Activated CD8-positive, alpha-beta memory T cell treated with anti-CD3 and anti-CD28 coated beads, Interleukin-2, amount 10 ng/mL, durations not matched to agents 7 days and 5 days (primary cell): ENCODE measurements at regions not wholly inside any gene's neighbourhood (a gene's known extent, or its start where the extent isn't known, plus 50 kb on each side); places are given as distances from the start of the nearest gene placed in this dataset.

ENCODE experiments used
- ATAC-seq: fragments of 150-1000 bp; cut with Tn5 transposase; one replicate; pipeline ENCODE4 v1.10.0; 2021; ENCODE audit warnings: moderate library complexity
- CTCF ChIA-PET: fragments of 350-600 bp; sonication (Branson Sonifier 250); formaldehyde crosslinking; loops from one replicate; lab custom pipeline; 2021; ENCODE audit warnings: antibody characterized with exemption; lab: Charles Lee
- DNase-seq: peaks from one replicate; pipeline ENCODE4 v3.0.0-alpha.2; 2020
- H3K27ac Mint-ChIP-seq: one replicate; pipeline ENCODE4 v1.8.0; 2021; ENCODE audit warnings: mild to moderate bottlenecking, mixed read lengths
- H3K27me3 Mint-ChIP-seq: one replicate; pipeline ENCODE4 v1.8.0; 2021; ENCODE audit warnings: mixed read lengths
- H3K36me3 Mint-ChIP-seq: one replicate; pipeline ENCODE4 v1.8.0; 2021; ENCODE audit warnings: mild to moderate bottlenecking, mixed read lengths
- H3K4me1 Mint-ChIP-seq: one replicate; pipeline ENCODE4 v1.8.0; 2021; ENCODE audit warnings: mixed read lengths
- H3K4me3 Mint-ChIP-seq: one replicate; pipeline ENCODE4 v1.8.0; 2021; ENCODE audit warnings: mild to moderate bottlenecking, moderate library complexity, mixed read lengths
- H3K9me3 Mint-ChIP-seq: one replicate; pipeline ENCODE4 v1.8.0; 2022; ENCODE audit warnings: low read depth, mixed read lengths

GRCh38 chr6:119541132-119541905, 191.8 kb upstream of the MAN1A1 start:
- H3K27ac Mint-ChIP-seq, result no peak overlapping the region

GRCh38 chr6:119540417-119540816, 190.9 kb upstream of the MAN1A1 start:
- H3K27ac Mint-ChIP-seq, result no peak overlapping the region
- H3K9me3 Mint-ChIP-seq, result no peaks in the 10 kb centered on the region
- peaks cover 7% of the 10 kb centered on the region for H3K4me1 Mint-ChIP-seq
- no peak for DNase-seq
- ATAC-seq, result no peak
- H3K36me3 Mint-ChIP-seq, result no peaks in the 10 kb centered on the region
- peaks cover 10% of the 10 kb centered on the region for H3K27me3 Mint-ChIP-seq
- CTCF ChIA-PET, result interaction anchor here (1.3 kb wide), 1 partner anchor 206 kb away, joined by 3 read pairs; no protein-coding TSS in a partner anchor
- H3K4me3 Mint-ChIP-seq, result no peak overlapping the region

More at GRCh38 chr6:119541132-119541905, 191.8 kb upstream of the MAN1A1 start:
- peaks cover 7% of the 10 kb centered on the region for H3K4me1 Mint-ChIP-seq
- H3K4me3 Mint-ChIP-seq, result no peak overlapping the region
- peaks cover 10% of the 10 kb centered on the region for H3K27me3 Mint-ChIP-seq
- DNase-seq (no peak), ATAC-seq (no peak)
- CTCF ChIA-PET, result no interaction called here
- no peaks in the 10 kb centered on the region for H3K9me3 Mint-ChIP-seq
- H3K36me3 Mint-ChIP-seq, result no peaks in the 10 kb centered on the region

GRCh38 chr6:119539066-119539746, 189.6 kb upstream of the MAN1A1 start:
- CTCF ChIA-PET, result interaction anchor here (1.3 kb wide), 1 partner anchor 205 kb away, joined by 3 read pairs; no protein-coding TSS in a partner anchor
- Mint-ChIP-seq H3K36me3 (no peaks in the 10 kb centered on the region), H3K4me1 (peaks cover 7% of the 10 kb centered on the region), H3K27ac (no peak overlapping the region), H3K9me3 (no peaks in the 10 kb centered on the region), H3K4me3 (no peak overlapping the region), H3K27me3 (peaks cover 10% of the 10 kb centered on the region)
- ATAC-seq, result no peak
- no peak for DNase-seq

GRCh38 chr6:119536666-119537065, 187.1 kb upstream of the MAN1A1 start:
- Mint-ChIP-seq H3K36me3 (no peaks in the 10 kb centered on the region), H3K27ac (no peak overlapping the region), H3K4me3 (no peak overlapping the region), H3K27me3 (no peaks in the 10 kb centered on the region), H3K4me1 (peaks cover 10% of the 10 kb centered on the region), H3K9me3 (no peaks in the 10 kb centered on the region)
- ATAC-seq (no peak), DNase-seq (no peak)
- CTCF ChIA-PET, result no interaction called here

GRCh38 chr6:119535332-119535731, 185.8 kb upstream of the MAN1A1 start:
- ATAC-seq (no peak), DNase-seq (no peak)
- H3K9me3 Mint-ChIP-seq, result no peaks in the 10 kb centered on the region
- CTCF ChIA-PET, result interaction anchor here (1.9 kb wide), 1 partner anchor 8 kb away, joined by 6 read pairs; no protein-coding TSS in a partner anchor
- peaks cover 10% of the 10 kb centered on the region for H3K4me1 Mint-ChIP-seq
- no peak overlapping the region for H3K27ac Mint-ChIP-seq
- no peaks in the 10 kb centered on the region for H3K36me3 Mint-ChIP-seq
- H3K4me3 Mint-ChIP-seq, result no peak overlapping the region
- no peaks in the 10 kb centered on the region for H3K27me3 Mint-ChIP-seq

GRCh38 chr6:119533603-119534279, 184.2 kb upstream of the MAN1A1 start:
- Mint-ChIP-seq H3K27me3 (peaks cover 7% of the 10 kb centered on the region), H3K4me1 (peaks cover 10% of the 10 kb centered on the region), H3K4me3 (no peak overlapping the region), H3K36me3 (no peaks in the 10 kb centered on the region), H3K27ac (no peak overlapping the region), H3K9me3 (no peaks in the 10 kb centered on the region)
- CTCF ChIA-PET, result interaction anchor here (1.9 kb wide), 1 partner anchor 10 kb away, joined by 6 read pairs; no protein-coding TSS in a partner anchor
- ATAC-seq (peak; percentile 69), DNase-seq (no peak)

GRCh38 chr6:119527231-119527578, 177.6 kb upstream of the MAN1A1 start:
- DNase-seq, result no peak
- Mint-ChIP-seq H3K4me1 (no peaks in the 10 kb centered on the region), H3K27me3 (peaks cover 11% of the 10 kb centered on the region), H3K4me3 (no peak overlapping the region), H3K9me3 (no peaks in the 10 kb centered on the region), H3K27ac (no peak overlapping the region), H3K36me3 (no peaks in the 10 kb centered on the region)
- CTCF ChIA-PET, result no interaction called here
- no peak for ATAC-seq

GRCh38 chr6:119526561-119527230, 177.1 kb upstream of the MAN1A1 start:
- no peak for DNase-seq
- no peak overlapping the region for H3K4me3 Mint-ChIP-seq
- no peaks in the 10 kb centered on the region for H3K36me3 Mint-ChIP-seq
- H3K9me3 Mint-ChIP-seq, result no peaks in the 10 kb centered on the region
- H3K27ac Mint-ChIP-seq, result no peak overlapping the region
- H3K4me1 Mint-ChIP-seq, result no peaks in the 10 kb centered on the region
- H3K27me3 Mint-ChIP-seq, result peaks cover 11% of the 10 kb centered on the region
- CTCF ChIA-PET, result no interaction called here
- no peak for ATAC-seq

- Mint-ChIP-seq H3K4me3 (no peak overlapping the region), H3K4me1 (no peaks in the 10 kb centered on the region), H3K36me3 (no peaks in the 10 kb centered on the region), H3K27ac (no peak overlapping the region), H3K27me3 (peaks cover 10% of the 10 kb centered on the region), H3K9me3 (no peaks in the 10 kb centered on the region)
- DNase-seq (no peak), ATAC-seq (no peak)
- CTCF ChIA-PET, result no interaction called here
Observed at GRCh38 chr6:119524410-119524809, 174.8 kb upstream of the MAN1A1 start.

- Mint-ChIP-seq H3K9me3 (no peaks in the 10 kb centered on the region), H3K36me3 (no peaks in the 10 kb centered on the region), H3K27me3 (peaks cover 4% of the 10 kb centered on the region), H3K27ac (no peak overlapping the region), H3K4me3 (no peak overlapping the region), H3K4me1 (no peaks in the 10 kb centered on the region)
- ATAC-seq (no peak), DNase-seq (no peak)
- CTCF ChIA-PET, result no interaction called here
Observed at GRCh38 chr6:119523556-119523955, 174.0 kb upstream of the MAN1A1 start.

GRCh38 chr6:119521251-119521650, 171.7 kb upstream of the MAN1A1 start:
- Mint-ChIP-seq H3K4me1 (no peaks in the 10 kb centered on the region), H3K4me3 (no peak overlapping the region), H3K27ac (no peak overlapping the region), H3K27me3 (no peaks in the 10 kb centered on the region), H3K9me3 (no peaks in the 10 kb centered on the region), H3K36me3 (no peaks in the 10 kb centered on the region)
- CTCF ChIA-PET, result no interaction called here
- DNase-seq (no peak), ATAC-seq (no peak)

- Mint-ChIP-seq H3K9me3 (no peaks in the 10 kb centered on the region), H3K27me3 (peaks cover 13% of the 10 kb centered on the region), H3K27ac (no peak overlapping the region), H3K4me1 (no peaks in the 10 kb centered on the region), H3K36me3 (no peaks in the 10 kb centered on the region), H3K4me3 (no peak overlapping the region)
- no peak for ATAC-seq
- DNase-seq, result no peak
- CTCF ChIA-PET, result no interaction called here
Observed at GRCh38 chr6:119517428-119517827, 167.9 kb upstream of the MAN1A1 start.

GRCh38 chr6:119514345-119514744, 164.8 kb upstream of the MAN1A1 start:
- Mint-ChIP-seq H3K27ac (no peak overlapping the region), H3K4me3 (no peak overlapping the region), H3K27me3 (peaks cover 13% of the 10 kb centered on the region), H3K4me1 (no peaks in the 10 kb centered on the region), H3K36me3 (peaks cover 1% of the 10 kb centered on the region), H3K9me3 (no peaks in the 10 kb centered on the region)
- CTCF ChIA-PET, result no interaction called here
- ATAC-seq (no peak), DNase-seq (no peak)
